NCI-H1048 (cell line): ENCODE measurements at regions not wholly inside any gene's neighbourhood (a gene's known extent, or its start where the extent isn't known, plus 50 kb on each side); places are given as distances from the start of the nearest gene placed in this dataset.
"Not testable (repeated sequence)": the region's sequence is repeated elsewhere in the genome, so short reads cannot be mapped to it uniquely, and the experiment has no call there.

ENCODE experiments used
- DNase-seq: peaks from one replicate; lab custom pipeline; 2025; lab: John Stamatoyannopoulos, UW

- DNase-seq: not testable (repeated sequence)
Measured at GRCh38 chr20:30508382-30508781, 749.1 kb upstream of the DEFB115 start.

GRCh38 chr20:30511322-30512030 is 746.0 kb upstream of the DEFB115 start:
- no peak for DNase-seq

- no peak for DNase-seq
Measured at GRCh38 chr20:30513050-30513628, 744.3 kb upstream of the DEFB115 start.

GRCh38 chr20:30515915-30516314 is 741.5 kb upstream of the DEFB115 start:
- not testable (repeated sequence) for DNase-seq

- DNase-seq: not testable (repeated sequence)
Measured at GRCh38 chr20:30518906-30519305, 738.6 kb upstream of the DEFB115 start.

GRCh38 chr20:30521686-30522415 is 735.6 kb upstream of the DEFB115 start:
- DNase-seq: not testable (repeated sequence)

GRCh38 chr20:30524155-30524554 is 733.3 kb upstream of the DEFB115 start:
- not testable (repeated sequence) for DNase-seq

- DNase-seq: not testable (repeated sequence)
Measured at GRCh38 chr20:30524761-30525160, 732.7 kb upstream of the DEFB115 start.

- not testable (repeated sequence) for DNase-seq
Measured at GRCh38 chr20:30533653-30534052, 723.8 kb upstream of the DEFB115 start.

GRCh38 chr20:30537459-30537858 is 720.0 kb upstream of the DEFB115 start:
- DNase-seq: not testable (repeated sequence)

- not testable (repeated sequence) for DNase-seq
Measured at GRCh38 chr20:30540330-30541069, 717.0 kb upstream of the DEFB115 start.

GRCh38 chr20:30551236-30551635 is 706.2 kb upstream of the DEFB115 start:
- not testable (repeated sequence) for DNase-seq

GRCh38 chr20:30556797-30557196 is 700.7 kb upstream of the DEFB115 start:
- not testable (repeated sequence) for DNase-seq

- DNase-seq: not testable (repeated sequence)
Measured at GRCh38 chr20:30565086-30565485, 692.4 kb upstream of the DEFB115 start.

GRCh38 chr20:30569867-30570266 is 687.6 kb upstream of the DEFB115 start:
- not testable (repeated sequence) for DNase-seq

GRCh38 chr20:30570622-30571021 is 686.8 kb upstream of the DEFB115 start:
- not testable (repeated sequence) for DNase-seq

- DNase-seq: not testable (repeated sequence)
Measured at GRCh38 chr20:30574337-30574736, 683.1 kb upstream of the DEFB115 start.

- DNase-seq: not testable (repeated sequence)
Measured at GRCh38 chr20:30579069-30579468, 678.4 kb upstream of the DEFB115 start.

- peak; percentile 27 for DNase-seq
Measured at GRCh38 chr20:30579824-30580438, 677.5 kb upstream of the DEFB115 start.

- not testable (repeated sequence) for DNase-seq
Measured at GRCh38 chr20:30581839-30582238, 675.6 kb upstream of the DEFB115 start.

- not testable (repeated sequence) for DNase-seq
Measured at GRCh38 chr20:30584403-30584802, 673.1 kb upstream of the DEFB115 start.
